ENCODE measurements at regions not wholly inside any gene's neighbourhood (a gene's known extent, or its start where the extent isn't known, plus 50 kb on each side); places are given as distances from the start of the nearest gene placed in this dataset.

DNA sequence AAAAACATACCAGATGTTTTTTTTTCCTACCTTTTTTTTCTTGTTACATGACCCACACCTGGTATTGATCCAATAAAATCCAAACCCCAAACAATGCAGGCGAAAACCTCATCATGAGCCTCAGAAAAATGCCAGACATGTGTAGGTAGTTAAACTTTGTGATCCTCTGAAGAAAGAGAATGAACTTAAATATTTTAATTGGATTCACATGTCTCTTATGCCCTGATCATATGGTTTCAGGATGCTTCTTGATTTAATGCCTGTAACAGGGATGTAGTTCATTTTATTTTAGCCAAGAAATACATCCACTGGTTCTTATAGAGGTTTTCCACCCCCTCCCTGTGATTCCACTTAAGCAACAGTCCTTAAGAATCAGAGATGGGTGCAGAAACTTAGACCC, 451.6 kb downstream of the TYW1 start:
- TF ChIP-seq, protein P1, sequence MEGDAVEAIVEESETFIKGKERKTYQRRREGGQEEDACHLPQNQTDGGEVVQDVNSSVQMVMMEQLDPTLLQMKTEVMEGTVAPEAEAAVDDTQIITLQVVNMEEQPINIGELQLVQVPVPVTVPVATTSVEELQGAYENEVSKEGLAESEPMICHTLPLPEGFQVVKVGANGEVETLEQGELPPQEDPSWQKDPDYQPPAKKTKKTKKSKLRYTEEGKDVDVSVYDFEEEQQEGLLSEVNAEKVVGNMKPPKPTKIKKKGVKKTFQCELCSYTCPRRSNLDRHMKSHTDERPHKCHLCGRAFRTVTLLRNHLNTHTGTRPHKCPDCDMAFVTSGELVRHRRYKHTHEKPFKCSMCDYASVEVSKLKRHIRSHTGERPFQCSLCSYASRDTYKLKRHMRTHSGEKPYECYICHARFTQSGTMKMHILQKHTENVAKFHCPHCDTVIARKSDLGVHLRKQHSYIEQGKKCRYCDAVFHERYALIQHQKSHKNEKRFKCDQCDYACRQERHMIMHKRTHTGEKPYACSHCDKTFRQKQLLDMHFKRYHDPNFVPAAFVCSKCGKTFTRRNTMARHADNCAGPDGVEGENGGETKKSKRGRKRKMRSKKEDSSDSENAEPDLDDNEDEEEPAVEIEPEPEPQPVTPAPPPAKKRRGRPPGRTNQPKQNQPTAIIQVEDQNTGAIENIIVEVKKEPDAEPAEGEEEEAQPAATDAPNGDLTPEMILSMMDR (IDR thresholded peaks at IDR 0.05), result no peak
- no peak for TF ChIP-seq POLR2A (IDR thresholded peaks at IDR 0.05)
